ENCODE measurements at regions not wholly inside any gene's neighbourhood (a gene's known extent, or its start where the extent isn't known, plus 50 kb on each side); places are given as distances from the start of the nearest gene placed in this dataset.

- Mint-ChIP-seq H3K27me3 (no peaks in the 10 kb centered on the region), H3K4me1 (ENCODE audit: low read depth) (no peaks in the 10 kb centered on the region), H3K4me3 (no peak overlapping the region), H3K36me3 (ENCODE audit: low read depth) (no peaks in the 10 kb centered on the region), H3K27ac (no peak overlapping the region), H3K9me3 (no peaks in the 10 kb centered on the region)
- ATAC-seq (no peak), DNase-seq (no peak)
- ChIA-PET CTCF (no interaction called here), POLR2A (no interaction called here)
- TF ChIP-seq CTCF (IDR thresholded peaks at IDR 0.05), result no peak
- intact Hi-C loops (cut with micrococcal nuclease), result no loop called here
Observed at GRCh38 chr6:14187406-14187805, 69.8 kb downstream of the CD83 start.

- no peak for ATAC-seq
- TF ChIP-seq CTCF (IDR thresholded peaks at IDR 0.05), result no peak
- ChIA-PET POLR2A (no interaction called here), CTCF (no interaction called here)
- H3K27me3 Mint-ChIP-seq, result peaks cover 2% of the 10 kb centered on the region
- no peaks in the 10 kb centered on the region for H3K4me1 Mint-ChIP-seq (ENCODE audit: low read depth)
- intact Hi-C loops (cut with micrococcal nuclease), result no loop called here
- no peak overlapping the region for H3K4me3 Mint-ChIP-seq
- H3K27ac Mint-ChIP-seq, result no peak overlapping the region
- DNase-seq, result no peak
- H3K36me3 Mint-ChIP-seq (ENCODE audit: low read depth), result no peaks in the 10 kb centered on the region
- H3K9me3 Mint-ChIP-seq, result no peaks in the 10 kb centered on the region
Observed at GRCh38 chr6:14189074-14189473, 71.5 kb downstream of the CD83 start.

- H3K36me3 Mint-ChIP-seq (ENCODE audit: low read depth), result no peaks in the 10 kb centered on the region
- no peak for TF ChIP-seq CTCF (IDR thresholded peaks at IDR 0.05)
- ATAC-seq, result no peak
- no peak overlapping the region for H3K27ac Mint-ChIP-seq
- intact Hi-C loops (cut with micrococcal nuclease), result no loop called here
- H3K9me3 Mint-ChIP-seq, result no peaks in the 10 kb centered on the region
- POLR2A ChIA-PET, result interaction anchor here (0.6 kb wide), 1 partner anchor 1115 kb away, joined by 3 read pairs; no protein-coding TSS in a partner anchor
- no peak for DNase-seq
- H3K4me1 Mint-ChIP-seq (ENCODE audit: low read depth), result no peaks in the 10 kb centered on the region
- no peak overlapping the region for H3K4me3 Mint-ChIP-seq
- CTCF ChIA-PET, result interaction anchor here (1.5 kb wide), 1 partner anchor 207 kb away, joined by 3 read pairs; no protein-coding TSS in a partner anchor
- peaks cover 2% of the 10 kb centered on the region for H3K27me3 Mint-ChIP-seq
Observed at GRCh38 chr6:14190191-14190928, 72.8 kb downstream of the CD83 start.

- Mint-ChIP-seq H3K4me1 (ENCODE audit: low read depth) (no peaks in the 10 kb centered on the region), H3K36me3 (ENCODE audit: low read depth) (no peaks in the 10 kb centered on the region), H3K9me3 (no peaks in the 10 kb centered on the region), H3K27me3 (peaks cover 2% of the 10 kb centered on the region), H3K27ac (no peak overlapping the region), H3K4me3 (no peak overlapping the region)
- CTCF ChIA-PET, result interaction anchor here (1.5 kb wide), 1 partner anchor 207 kb away, joined by 3 read pairs; no protein-coding TSS in a partner anchor
- no peak for TF ChIP-seq CTCF (IDR thresholded peaks at IDR 0.05)
- DNase-seq, result no peak
- ATAC-seq, result no peak
- intact Hi-C loops (cut with micrococcal nuclease), result no loop called here
- POLR2A ChIA-PET, result interaction anchor here (0.6 kb wide), 1 partner anchor 1114 kb away, joined by 3 read pairs; no protein-coding TSS in a partner anchor
Observed at GRCh38 chr6:14190929-14191224, 73.3 kb downstream of the CD83 start.

- Mint-ChIP-seq H3K27ac (no peak overlapping the region), H3K27me3 (peaks cover 2% of the 10 kb centered on the region), H3K36me3 (ENCODE audit: low read depth) (no peaks in the 10 kb centered on the region), H3K9me3 (no peaks in the 10 kb centered on the region), H3K4me3 (no peak overlapping the region), H3K4me1 (ENCODE audit: low read depth) (no peaks in the 10 kb centered on the region)
- ChIA-PET POLR2A (no interaction called here), CTCF (no interaction called here)
- no peak for ATAC-seq
- intact Hi-C loops (cut with micrococcal nuclease), result no loop called here
- TF ChIP-seq CTCF (IDR thresholded peaks at IDR 0.05), result no peak
- DNase-seq, result no peak
Observed at GRCh38 chr6:14191761-14192160, 74.2 kb downstream of the CD83 start.
